Eye (tissue), 1 donor: ENCODE measurements at regions not wholly inside any gene's neighbourhood (a gene's known extent, or its start where the extent isn't known, plus 50 kb on each side); places are given as distances from the start of the nearest gene placed in this dataset.
A peak's percentile ranks its signal among the peaks of the same experiment; 100 is the strongest.

Experiments used
- DNase-seq: peaks from one replicate; pipeline ENCODE4 v3.0.0-alpha.2; 2015

DNA sequence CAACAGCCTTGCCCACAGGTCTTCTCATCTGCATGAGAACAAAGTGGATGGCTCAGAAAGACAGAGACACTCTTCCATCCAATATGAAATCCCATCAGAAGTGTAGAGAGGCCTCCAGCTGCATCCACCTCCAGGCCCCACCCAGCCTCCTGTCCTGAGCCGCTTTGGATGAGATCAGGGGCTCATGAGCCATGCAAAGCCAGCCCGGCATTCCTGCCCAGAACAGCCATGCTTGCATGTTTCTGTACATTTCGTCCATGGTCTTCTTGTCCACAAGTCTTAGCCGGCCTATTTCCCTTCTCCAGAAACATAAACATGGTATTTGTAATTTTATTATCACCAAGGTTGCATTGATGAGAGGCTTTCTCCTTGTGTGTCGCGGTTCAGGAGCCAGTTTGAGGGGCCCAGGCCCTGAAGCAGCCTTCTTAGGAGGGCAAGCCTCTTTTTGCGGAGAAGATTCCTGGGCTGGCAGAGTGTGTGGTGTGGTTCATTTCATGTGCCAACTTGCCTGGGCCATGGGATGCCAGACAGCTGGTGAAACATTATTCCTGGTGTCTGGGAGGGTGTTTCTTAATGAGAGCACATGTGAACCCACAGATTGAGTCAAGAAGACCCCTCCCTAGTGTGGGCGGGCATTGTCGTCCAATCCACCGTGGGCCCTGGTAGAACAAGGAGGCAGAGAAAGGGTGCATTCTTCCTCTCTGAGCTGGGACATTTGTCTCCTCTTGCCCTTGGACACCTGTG is 928.9 kb downstream of the TBC1D22A start:
- no peak for DNase-seq

DNA sequence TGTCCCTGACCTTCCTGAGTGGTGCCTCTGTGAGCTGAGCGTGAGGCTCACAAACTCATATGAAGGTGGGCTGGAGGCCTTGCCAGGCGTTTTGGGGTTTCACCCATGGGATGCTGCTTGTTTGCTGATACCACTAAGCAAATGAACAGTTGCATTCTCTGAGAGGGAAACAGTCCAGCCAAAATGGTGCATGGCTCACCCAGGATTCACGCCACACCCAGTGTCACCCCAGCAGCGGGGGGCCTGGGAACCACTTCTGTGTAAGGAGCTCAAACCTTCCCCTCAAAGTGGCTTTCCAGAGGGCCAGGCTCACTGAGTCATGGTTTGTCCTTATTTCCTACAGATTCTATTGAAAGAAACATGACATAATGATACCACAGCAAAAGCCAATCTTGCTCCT is 928.1 kb downstream of the TBC1D22A start:
- no peak for DNase-seq

GRCh38 chr22:47690166-47690565 is 927.7 kb downstream of the TBC1D22A start:
- no peak for DNase-seq

DNA sequence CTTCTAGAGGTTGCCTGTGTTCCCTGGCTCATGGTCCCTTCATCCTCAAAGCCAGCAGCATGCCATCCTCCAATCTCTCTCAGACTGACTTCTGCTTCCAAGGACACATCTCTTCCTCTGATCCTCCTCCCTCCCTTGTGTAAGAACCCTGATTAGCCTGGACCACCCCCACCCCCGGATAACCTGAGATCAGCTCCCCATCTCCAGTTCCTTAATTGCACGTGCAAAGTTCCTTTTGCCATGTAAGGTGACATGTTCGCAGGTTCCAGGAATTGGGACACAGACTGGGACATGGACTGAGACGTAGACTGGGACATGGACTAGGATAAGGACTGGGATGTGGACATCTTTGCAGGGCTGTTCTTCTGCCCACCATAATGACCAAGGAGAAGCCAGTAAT is 925.3 kb downstream of the TBC1D22A start:
- DNase-seq: no peak

GRCh38 chr22:47687346-47687655 is 924.9 kb downstream of the TBC1D22A start:
- no peak for DNase-seq

GRCh38 chr22:47686594-47687345 is 924.3 kb downstream of the TBC1D22A start:
- no peak for DNase-seq

DNA sequence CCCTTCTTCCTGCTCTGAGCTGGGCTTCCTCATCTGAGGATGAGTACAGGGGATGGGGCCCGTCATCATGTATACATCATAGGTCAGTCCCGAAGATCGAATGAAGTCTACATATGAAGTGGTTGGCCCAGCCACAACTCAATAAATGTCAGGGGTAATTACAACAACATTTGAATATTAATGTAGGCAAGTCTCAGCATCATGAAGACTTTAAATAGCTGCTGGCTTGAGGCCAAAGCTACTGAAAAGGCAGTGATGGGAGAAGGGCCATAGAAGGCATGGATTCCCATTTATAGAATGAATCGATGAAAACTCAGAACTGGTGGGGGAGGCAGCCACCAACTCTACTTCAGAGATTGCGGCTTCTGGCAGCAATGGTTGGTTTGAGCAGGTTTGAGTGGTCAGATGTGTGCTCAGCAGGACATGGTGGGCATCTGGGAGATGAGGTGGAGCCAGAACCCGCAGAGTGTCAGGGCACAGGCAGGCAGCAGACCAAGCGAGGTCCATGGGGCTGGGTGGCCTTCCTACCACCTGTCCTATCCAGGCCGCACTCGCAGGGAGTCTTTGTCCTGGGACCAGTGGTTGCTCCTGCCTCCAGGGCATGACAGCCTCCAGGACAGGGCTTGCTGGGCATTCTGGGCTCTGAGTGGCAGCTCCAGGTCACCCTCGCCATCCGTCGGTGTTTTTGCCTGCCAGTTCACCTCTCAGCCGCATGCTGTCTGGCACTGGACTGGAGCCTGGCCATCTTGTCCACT is 919.1 kb downstream of the TBC1D22A start:
- no peak for DNase-seq

DNA sequence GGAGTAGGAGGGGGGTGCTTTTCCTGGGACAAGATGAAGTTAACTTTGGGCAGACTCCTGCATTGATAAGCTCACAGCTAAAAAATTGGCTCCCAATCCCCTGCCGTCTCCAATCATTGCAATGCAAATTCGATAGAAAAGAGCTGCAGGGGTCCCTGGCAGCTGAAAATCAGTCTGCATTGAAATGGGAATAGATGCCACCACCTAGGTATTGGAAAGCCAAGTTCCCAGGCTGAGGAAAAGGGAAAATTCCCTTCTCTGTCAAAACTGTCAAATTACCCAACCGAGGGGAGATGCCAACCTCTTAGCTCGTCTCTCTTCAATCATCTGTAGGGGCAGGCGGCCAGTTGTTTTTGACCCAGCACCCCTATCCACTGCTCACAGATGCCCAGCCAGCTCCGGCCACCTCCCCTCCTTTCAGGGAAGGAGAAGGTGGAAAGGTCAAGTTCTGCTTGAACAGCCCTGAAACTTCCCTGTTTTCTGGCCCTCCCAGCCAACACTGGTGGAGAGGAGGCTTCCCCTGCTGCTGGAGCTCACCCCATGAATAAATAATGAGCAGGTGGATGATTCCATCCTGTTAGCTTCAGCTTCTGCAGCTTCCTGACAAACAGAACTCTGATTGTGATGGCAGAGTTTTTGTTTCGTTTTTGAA is 916.3 kb downstream of the TBC1D22A start:
- DNase-seq: peak; percentile 35

GRCh38 chr22:47678048-47678447 is 915.6 kb downstream of the TBC1D22A start:
- no peak for DNase-seq

GRCh38 chr22:47676685-47677084 is 914.2 kb downstream of the TBC1D22A start:
- no peak for DNase-seq

DNA sequence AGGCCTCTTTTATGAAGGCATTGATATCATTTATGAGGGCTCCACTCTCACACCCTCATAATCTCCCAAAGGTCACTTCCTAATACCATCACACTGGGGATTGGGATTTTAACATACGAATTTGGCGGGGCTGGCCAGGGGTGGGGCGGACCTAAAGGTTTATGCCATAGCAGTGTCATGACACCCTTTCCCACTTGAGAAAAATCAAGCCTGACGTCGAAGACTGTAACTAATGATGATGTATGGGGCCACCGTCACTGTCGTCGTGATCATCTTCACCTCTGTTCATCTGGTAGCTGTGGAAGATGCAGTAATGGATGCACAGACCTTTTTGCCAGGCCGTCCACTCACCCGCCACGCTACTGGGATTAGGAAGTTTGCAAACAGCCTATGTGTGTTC is 912.1 kb downstream of the TBC1D22A start:
- no peak for DNase-seq

DNA sequence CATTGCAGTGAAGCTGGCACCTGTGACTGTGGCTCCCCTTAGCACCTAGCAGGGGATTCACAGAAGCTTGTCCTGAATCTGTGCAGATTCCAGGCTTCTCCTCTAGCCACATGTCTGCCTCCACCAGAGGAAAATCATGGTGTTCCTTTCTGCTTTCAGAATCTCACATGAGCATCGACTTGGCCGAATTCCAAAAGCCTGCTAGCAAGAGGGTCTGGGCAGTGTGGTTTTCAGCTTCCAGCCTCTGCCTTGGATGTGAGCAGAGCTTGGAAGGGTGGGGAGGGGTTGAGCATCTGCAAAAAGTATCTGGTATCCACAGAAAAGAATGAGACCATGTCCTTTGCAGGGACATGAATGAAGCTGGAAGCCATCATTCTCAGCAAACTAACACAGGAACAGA is 911.1 kb downstream of the TBC1D22A start:
- DNase-seq: no peak

GRCh38 chr22:47672526-47672925 is 910.1 kb downstream of the TBC1D22A start:
- no peak for DNase-seq

DNA sequence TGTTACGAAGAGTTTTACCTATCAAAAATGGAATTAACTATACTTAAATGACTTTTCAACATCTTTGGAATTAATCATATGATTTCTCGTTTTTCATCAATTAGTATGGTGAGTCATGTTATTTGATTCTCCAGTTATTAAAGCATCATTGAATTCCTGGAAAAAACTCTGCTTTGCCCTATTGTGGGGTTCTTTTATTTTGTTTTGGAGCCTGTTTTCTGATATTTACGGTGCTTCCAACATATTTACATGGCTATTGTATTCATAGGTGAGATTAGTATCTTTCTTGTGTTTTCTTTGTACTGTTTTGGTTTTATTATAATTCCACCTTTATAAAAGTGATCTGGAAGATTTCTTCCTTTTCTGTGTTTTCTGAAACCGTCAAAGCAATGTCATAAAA is 902.7 kb downstream of the TBC1D22A start:
- DNase-seq: no peak

- no peak for DNase-seq
Measured at GRCh38 chr22:47663615-47664605, 901.5 kb downstream of the TBC1D22A start.

DNA sequence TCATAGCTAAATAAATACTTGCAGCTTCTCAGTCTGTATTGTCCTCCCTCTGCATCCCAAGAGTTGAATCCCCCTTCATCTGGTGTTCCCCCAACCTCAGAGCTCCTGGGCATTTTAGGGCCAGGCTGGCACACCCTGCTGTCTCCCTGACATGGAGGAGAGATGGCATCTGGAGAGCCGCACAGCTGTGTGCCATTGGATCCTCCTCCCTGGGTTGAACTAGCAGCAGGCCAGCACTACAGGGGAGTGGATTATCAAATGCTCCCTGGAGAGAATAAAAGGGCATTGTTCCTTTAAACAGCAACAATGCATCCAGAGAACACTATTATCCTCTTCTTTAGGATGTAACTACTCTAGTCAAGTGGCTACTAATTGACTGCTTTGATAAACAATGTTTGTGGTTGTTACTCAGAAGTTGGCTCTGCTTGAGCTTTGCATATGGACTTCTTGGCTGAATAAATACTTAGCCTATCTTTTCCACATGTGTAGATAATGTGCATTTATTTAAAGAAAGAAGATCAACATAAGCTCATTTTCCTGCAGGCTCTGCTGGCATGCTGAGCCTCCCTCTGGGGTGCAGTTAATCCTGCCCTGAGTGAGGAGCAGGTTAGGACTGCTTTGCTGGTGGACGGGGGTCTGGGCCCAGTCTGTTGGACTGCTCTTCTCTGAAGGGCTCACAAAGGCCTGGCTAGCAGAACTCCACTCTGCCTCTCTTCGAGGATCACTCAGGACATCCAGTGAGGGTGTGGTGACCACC is 897.2 kb downstream of the TBC1D22A start:
- DNase-seq: peak; percentile 29

GRCh38 chr22:47658182-47658581 is 895.7 kb downstream of the TBC1D22A start:
- no peak for DNase-seq

DNA sequence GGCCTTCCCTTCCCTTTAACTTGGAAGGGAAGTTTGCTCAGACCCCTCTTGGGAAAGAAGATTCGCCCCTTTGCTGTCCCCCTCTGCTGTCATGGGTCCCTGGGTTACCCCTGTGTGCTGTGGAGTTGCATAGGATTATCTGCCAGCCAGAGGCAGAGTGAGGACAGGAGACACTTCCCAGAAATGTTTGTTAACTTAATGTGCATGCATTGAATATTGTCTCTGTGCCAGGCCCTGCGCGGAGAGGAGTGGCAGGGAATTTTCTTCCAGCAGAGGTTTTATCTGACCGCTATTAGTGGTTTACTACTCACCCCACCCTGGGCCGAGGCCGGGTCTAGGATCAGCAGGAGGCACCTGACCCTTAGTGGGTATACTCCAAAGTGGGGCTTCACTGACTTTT is 894.8 kb downstream of the TBC1D22A start:
- no peak for DNase-seq

DNA sequence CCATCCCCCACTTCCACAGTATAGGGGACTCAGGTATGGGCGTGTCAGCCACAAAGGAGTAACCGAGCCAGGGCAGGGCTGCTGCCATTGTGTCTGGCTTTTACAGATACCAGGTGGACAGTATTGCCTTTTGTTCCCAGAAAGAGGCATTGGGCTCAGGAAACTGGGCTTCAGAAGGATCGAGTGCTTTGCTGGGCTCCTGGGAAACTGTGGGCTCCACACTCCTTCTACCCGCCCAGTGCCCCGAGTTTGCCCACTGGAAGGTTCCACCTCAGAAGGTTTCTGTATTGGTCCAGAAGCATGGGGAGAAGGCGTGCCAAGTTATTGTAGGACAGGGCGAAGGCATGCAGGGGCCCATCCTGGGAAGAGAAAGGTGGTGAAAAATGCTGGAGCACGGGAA is 894.4 kb downstream of the TBC1D22A start:
- no peak for DNase-seq

- no peak for DNase-seq
Measured at GRCh38 chr22:47655930-47656329, 893.5 kb downstream of the TBC1D22A start.

- DNase-seq: peak; percentile 10
Measured at GRCh38 chr22:47654922-47655491, 892.6 kb downstream of the TBC1D22A start.
